HCEC 1CT (cell line): ENCODE measurements at regions not wholly inside any gene's neighbourhood (a gene's known extent, or its start where the extent isn't known, plus 50 kb on each side); places are given as distances from the start of the nearest gene placed in this dataset.

Source experiments
- DNase-seq: peaks from one replicate; pipeline ENCODE4 v3.0.0-alpha.2; 2017

DNA sequence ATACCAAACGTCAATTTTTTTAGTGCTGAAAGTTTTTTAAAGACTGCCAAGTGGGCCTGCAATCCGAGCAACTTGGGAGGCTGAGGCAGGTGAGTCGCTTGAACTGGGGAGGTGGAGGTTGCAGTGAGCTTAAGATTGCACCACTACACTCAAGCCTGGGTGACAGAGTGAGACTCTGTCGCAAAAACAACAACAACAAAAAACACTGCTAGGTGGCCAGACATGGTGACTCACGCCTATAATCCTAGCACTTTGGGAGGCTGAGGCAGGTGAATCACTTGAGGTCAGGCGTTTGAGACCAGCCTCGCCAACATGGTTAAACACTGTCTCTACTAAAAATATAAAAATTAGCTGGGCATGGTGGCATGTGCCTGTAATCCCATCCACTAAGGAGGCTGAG lies 202.8 kb upstream of the COPS8 start:
- no peak for DNase-seq

- no peak for DNase-seq
Observed at GRCh38 chr2:236883819-236884218, 201.9 kb upstream of the COPS8 start.

- DNase-seq, result no peak
Observed at GRCh38 chr2:236884569-236885175, 201.0 kb upstream of the COPS8 start.

DNA sequence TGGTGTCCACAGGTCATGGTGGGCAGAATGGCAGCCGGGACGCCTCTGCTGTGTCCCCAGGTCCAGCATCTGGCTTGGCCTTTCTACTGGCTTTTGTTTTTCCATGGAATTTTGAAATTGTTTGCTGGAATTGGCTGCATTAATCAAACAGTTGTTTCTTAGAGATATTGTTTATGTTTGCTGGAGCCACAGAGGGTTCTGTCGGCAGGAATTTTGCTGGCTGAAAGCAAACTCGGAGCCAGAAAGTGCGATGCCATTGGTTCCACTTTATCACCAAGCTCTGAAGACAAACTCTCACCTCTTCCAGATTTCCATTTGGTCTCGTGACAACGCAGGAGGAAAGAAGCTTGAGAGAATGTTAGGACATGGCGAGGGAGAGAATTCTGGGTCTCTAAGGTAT lies 199.2 kb upstream of the COPS8 start:
- no peak for DNase-seq

GRCh38 chr2:236887531-236887930 lies 198.2 kb upstream of the COPS8 start:
- peak; percentile 27 for DNase-seq

- DNase-seq, result no peak
Observed at GRCh38 chr2:236887953-236888793, 197.5 kb upstream of the COPS8 start.

- DNase-seq, result no peak
Observed at GRCh38 chr2:236888794-236889780, 196.6 kb upstream of the COPS8 start.

GRCh38 chr2:236889791-236890704 lies 195.6 kb upstream of the COPS8 start:
- no peak for DNase-seq

GRCh38 chr2:236892721-236893120 lies 193.0 kb upstream of the COPS8 start:
- no peak for DNase-seq

- no peak for DNase-seq
Observed at GRCh38 chr2:236894791-236895190, 190.9 kb upstream of the COPS8 start.

DNA sequence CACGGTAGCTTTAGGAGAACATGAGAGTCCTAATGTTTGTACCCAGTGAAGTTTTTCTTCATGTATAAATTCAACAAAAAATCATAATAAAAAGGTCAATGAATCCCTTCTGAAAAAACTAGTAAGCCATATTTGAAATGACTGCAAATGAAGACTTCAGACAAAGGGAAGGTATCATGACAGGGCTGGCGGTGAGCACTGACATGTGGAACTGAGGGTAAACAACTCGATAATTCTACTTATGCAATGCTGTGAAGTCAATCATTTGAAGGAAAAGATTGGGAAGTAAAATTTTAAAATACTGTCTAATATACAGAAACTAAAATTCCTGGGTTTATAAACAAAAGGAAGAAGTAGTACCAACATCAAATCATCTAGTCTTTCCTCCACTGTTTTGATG lies 190.2 kb upstream of the COPS8 start:
- DNase-seq, result no peak

GRCh38 chr2:236896688-236897087 lies 189.0 kb upstream of the COPS8 start:
- no peak for DNase-seq

- no peak for DNase-seq
Observed at GRCh38 chr2:236899146-236899545, 186.5 kb upstream of the COPS8 start.

DNA sequence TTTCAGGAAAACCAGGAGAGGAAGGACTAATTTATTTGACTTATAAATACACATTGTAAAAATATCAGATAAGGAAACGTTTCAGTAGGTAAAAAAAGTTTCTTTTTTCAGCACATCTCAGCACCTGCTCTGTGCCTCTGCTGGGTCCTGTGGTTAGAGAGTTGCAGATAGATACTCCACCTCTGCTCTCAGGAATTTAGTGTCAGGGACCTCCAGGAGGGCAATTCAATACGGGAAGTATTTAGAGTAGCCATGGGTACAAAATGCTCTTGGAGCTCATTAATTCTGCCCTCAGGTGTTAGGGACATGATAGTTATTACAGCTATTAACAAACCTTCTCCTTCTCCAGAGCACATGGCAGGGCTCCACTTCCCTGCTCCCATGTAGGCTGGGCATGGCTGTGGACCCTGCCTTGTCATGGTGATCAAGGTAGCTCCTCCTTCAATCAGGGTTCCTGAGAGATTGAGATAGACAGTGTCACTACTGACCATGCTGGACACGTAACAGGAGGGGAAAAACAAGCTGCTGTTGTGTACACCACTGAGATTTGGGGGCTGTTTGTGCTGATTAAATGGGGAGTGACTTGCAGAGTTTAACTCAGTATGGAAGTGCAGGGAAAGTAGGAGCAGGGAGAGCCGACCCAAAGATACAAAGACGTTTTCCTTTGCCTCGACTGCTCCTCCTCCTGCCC lies 185.6 kb upstream of the COPS8 start:
- no peak for DNase-seq

DNA sequence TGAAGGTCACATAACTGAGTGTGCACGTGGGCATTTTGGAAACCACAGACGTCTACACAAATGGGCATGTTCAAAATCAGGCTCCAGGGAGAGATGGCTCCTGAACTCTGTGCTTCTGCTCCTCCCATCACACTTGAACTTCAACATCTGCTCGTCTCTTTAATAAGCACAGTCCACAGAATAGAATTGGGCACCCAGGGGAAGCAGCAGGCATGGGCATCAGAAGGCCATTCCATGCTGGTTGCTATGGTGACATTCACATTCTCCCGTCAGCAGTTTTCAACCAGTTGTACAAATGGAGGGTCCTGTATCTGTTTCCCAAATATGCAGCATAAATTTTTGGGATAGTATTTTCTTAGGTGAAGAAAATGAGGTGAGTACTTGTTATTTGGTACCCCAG lies 183.7 kb upstream of the COPS8 start:
- no peak for DNase-seq

DNA sequence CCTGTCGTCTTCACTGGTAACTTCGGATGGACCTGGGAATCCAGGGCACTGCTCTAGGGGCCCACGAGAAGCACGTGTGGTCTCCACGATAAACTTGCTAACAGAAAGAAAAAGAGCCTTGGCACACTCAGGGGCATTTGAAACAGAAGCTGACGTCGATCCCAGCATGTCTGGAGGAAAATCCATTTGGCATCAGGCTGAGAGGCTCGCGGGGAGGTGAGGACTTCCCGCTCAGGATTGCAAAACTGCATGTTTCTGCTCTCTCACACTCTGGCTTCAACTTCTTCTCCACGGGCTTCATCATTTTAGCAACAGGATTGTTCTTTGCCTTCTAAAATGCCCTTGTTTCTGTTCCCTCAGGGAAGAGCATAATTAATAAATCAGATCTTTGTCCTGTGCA lies 181.7 kb upstream of the COPS8 start:
- DNase-seq, result no peak

GRCh38 chr2:236904389-236905263 lies 181.1 kb upstream of the COPS8 start:
- DNase-seq, result no peak

- no peak for DNase-seq
Observed at GRCh38 chr2:236905976-236906375, 179.7 kb upstream of the COPS8 start.

DNA sequence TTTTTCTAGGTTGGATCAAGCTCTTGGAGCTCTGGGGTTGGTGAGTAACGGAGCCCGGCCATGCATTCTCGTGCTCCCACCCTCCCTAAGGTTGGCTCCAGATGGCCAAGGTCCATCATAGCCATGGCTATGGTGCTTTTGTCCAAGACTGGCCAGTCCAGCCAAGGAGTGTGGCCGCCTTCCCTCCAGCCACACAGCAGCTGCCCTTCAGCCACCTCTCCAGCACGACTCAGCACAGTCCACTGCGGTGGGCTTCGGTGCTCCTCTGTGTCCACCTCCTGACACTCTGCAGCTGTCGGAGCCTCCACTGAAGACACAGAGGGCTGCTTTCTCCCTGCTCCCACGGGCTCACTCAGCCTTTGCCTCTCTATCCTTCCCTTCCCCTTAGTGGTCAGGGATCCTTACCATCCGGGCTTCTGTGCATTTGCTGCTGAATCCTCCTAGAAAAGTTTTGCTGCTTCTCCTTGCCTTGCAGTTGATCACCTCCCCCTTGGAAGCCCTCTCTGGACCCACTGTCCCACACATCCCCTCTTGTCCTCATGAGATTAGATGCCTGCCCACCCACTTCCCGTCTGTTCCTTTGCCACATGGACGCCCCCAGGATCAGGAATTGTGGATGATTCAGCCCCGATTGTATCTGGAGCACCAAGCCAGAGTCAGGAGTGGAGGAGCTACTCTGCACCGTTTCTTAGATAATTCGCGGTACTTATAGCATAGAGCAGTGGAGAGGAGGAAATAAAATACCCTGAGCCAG lies 177.1 kb upstream of the COPS8 start:
- DNase-seq, result no peak

DNA sequence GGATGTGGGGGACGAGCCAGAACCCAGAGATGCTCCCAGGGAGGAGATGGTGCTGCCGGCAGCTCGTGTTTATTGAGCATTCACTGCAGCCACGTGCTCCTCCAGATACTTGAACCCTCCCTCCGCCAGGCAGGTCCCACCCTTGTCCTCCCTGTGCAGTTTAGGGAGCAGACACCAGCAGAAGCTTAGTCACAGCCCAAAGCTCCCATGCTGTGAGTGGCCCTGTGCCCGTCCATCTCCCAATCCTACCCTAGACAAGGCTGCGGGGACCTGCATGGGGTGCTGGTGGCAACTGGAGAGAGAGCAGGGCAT lies 176.5 kb upstream of the COPS8 start:
- no peak for DNase-seq
